ENCODE measurements at regions not wholly inside any gene's neighbourhood (a gene's known extent, or its start where the extent isn't known, plus 50 kb on each side); places are given as distances from the start of the nearest gene placed in this dataset.

GRCh38 chr3:57009802-57010201 is 50.7 kb upstream of the SPATA12 start:
- DNase-seq, result no peak

GRCh38 chr3:57009367-57009766 is 51.1 kb upstream of the SPATA12 start:
- DNase-seq, result no peak

GRCh38 chr3:57007521-57008460 is 52.7 kb upstream of the SPATA12 start:
- DNase-seq, result no peak

GRCh38 chr3:57006949-57007419 is 53.5 kb upstream of the SPATA12 start:
- DNase-seq, result no peak

GRCh38 chr3:57006179-57006657 is 54.2 kb upstream of the SPATA12 start:
- peak; percentile 85 for DNase-seq

GRCh38 chr3:57004229-57004628 is 56.2 kb upstream of the SPATA12 start:
- peak; percentile 27 for DNase-seq

- no peak for DNase-seq
Measured at GRCh38 chr3:57003676-57004075, 56.8 kb upstream of the SPATA12 start.

- DNase-seq, result no peak
Measured at GRCh38 chr3:57001356-57001755, 59.1 kb upstream of the SPATA12 start.

- DNase-seq, result no peak
Measured at GRCh38 chr3:57000012-57000411, 60.5 kb upstream of the SPATA12 start.

GRCh38 chr3:56999547-56999946 is 60.9 kb upstream of the SPATA12 start:
- DNase-seq, result no peak

- peak; percentile 36 for DNase-seq
Measured at GRCh38 chr3:56998076-56998529, 62.4 kb upstream of the SPATA12 start.

GRCh38 chr3:56997675-56998074 is 62.8 kb upstream of the SPATA12 start:
- no peak for DNase-seq

GRCh38 chr3:56997041-56997440 is 63.4 kb upstream of the SPATA12 start:
- DNase-seq, result no peak

- no peak for DNase-seq
Measured at GRCh38 chr3:56994391-56994790, 66.1 kb upstream of the SPATA12 start.

GRCh38 chr3:56990641-56991015 is 69.8 kb upstream of the SPATA12 start:
- DNase-seq, result no peak

GRCh38 chr3:56989977-56990640 is 70.4 kb upstream of the SPATA12 start:
- no peak for DNase-seq

GRCh38 chr3:56989169-56989976 is 71.1 kb upstream of the SPATA12 start:
- DNase-seq, result no peak

GRCh38 chr3:56988458-56989168 is 71.9 kb upstream of the SPATA12 start:
- DNase-seq, result peak; percentile 58

- no peak for DNase-seq
Measured at GRCh38 chr3:56987238-56987895, 73.1 kb upstream of the SPATA12 start.

GRCh38 chr3:56986347-56986746 is 74.1 kb upstream of the SPATA12 start:
- no peak for DNase-seq

- no peak for DNase-seq
Measured at GRCh38 chr3:56985878-56986277, 74.6 kb upstream of the SPATA12 start.

GRCh38 chr3:56985460-56985859 is 75.0 kb upstream of the SPATA12 start:
- no peak for DNase-seq
